AG04449 (cell line): ENCODE measurements at regions not wholly inside any gene's neighbourhood (a gene's known extent, or its start where the extent isn't known, plus 50 kb on each side); places are given as distances from the start of the nearest gene placed in this dataset.
"Not testable (repeated sequence)": the region's sequence is repeated elsewhere in the genome, so short reads cannot be mapped to it uniquely, and the experiment has no call there.

ENCODE experiments used
- CTCF ChIA-PET: fragments of 350-600 bp; formaldehyde crosslinking; extraction: SDS; loops from one replicate; lab custom pipeline; 2021; ENCODE audit warnings: antibody characterized with exemption; lab: Yijun Ruan, JAX
- POLR2A ChIA-PET: fragments of 400-600, 350-600 bp; formaldehyde crosslinking; extraction: SDS; loops from one replicate; lab custom pipeline; 2020; ENCODE audit warnings: antibody characterized with exemption, inconsistent platforms; lab: Yijun Ruan, JAX
- DNase-seq: peaks from one replicate; pipeline ENCODE4 v3.0.0-alpha.2; 2010; ENCODE audit warnings: low read depth, low spot score
- H3K4me3 ChIP-seq: 2 replicates; pipeline ENCODE4 v1.5.1; 2011; ENCODE audit warnings: low read depth, mild to moderate bottlenecking, control low read depth, low read length
- CTCF ChIP-seq: IDR thresholded peaks from one replicate; pipeline ENCODE4 v1.5.1; 2011; ENCODE audit warnings: mild to moderate bottlenecking, moderate library complexity, low read length, control low read depth, inconsistent platforms; ENCODE audit not compliant: insufficient read depth; ENCODE audit errors: missing control alignments

- ChIA-PET CTCF (interaction anchor here (1.0 to 5.7 kb wide), 5 partner anchors 8 to 242 kb away, joined by 3 to 32 read pairs (median 5); no protein-coding TSS in a partner anchor), POLR2A (interaction anchor here (1.0 to 1.5 kb wide), 6 partner anchors 9 to 65 kb away, joined by 3 to 5 read pairs (median 4); partner anchors contain the start of gene KLF7)
- no peak overlapping the region for H3K4me3 ChIP-seq
- DNase-seq: no peak
- TF ChIP-seq CTCF: no peak
Observed at GRCh38 chr2:207231106-207231865, 65.5 kb upstream of the KLF7 start.

- ChIA-PET CTCF (interaction anchor here (1.0 to 5.7 kb wide), 4 partner anchors 8 to 241 kb away, joined by 3 to 32 read pairs (median 4); no protein-coding TSS in a partner anchor), POLR2A (interaction anchor here (1.0 to 1.5 kb wide), 6 partner anchors 9 to 66 kb away, joined by 3 to 5 read pairs (median 4); partner anchors contain the start of gene KLF7)
- peak; percentile 86 for DNase-seq
- H3K4me3 ChIP-seq: no peak overlapping the region
- TF ChIP-seq CTCF: no peak
Observed at GRCh38 chr2:207231967-207232366, 66.2 kb upstream of the KLF7 start.

DNA sequence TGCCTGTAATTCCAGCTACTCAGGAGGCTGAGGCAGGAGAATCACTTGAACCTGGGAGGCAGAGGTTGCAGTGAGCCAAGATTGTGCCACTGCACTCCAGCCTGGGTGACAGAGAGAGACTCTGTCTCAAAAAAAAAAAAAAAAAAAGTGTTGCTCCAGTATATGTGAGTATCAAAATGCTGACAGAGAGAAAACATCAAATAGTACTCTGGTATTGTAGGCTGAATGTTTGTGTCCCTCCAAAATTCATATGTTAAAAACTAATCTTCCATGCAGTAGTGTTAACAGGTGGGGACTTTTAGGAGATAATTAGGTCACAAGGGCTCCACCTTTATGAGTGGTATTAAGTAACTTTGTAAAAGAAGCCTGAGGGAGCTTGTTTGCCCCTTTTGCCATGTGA is 67.4 kb upstream of the KLF7 start:
- CTCF ChIA-PET: interaction anchor here (1.4 to 5.7 kb wide), 2 partner anchors 12 to 13 kb away, joined by 4 to 32 read pairs; no protein-coding TSS in a partner anchor
- DNase-seq, H3K4me3 ChIP-seq: not testable (repeated sequence)
- POLR2A ChIA-PET: interaction anchor here (0.8 to 0.9 kb wide), 2 partner anchors 25 to 66 kb away, joined by 3 to 4 read pairs; no protein-coding TSS in a partner anchor

DNA sequence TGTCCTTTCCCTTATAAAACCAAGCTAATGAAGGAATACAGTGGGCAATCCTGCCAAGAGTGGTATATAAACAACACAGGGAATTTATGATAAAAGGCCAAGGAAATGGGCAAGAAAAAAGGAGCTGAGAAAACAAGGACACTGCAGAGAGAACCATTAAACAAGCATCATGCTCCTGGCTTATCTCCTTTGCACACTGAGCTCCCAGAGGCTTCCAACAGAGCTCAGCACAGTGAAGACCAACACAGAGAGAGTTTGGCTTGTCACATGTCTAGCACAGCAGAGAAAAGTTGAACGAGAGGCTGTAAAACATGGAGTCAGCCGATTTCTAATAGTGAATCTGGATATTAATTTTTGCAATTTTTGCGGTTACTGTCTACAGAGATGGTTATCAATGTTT is 68.0 kb upstream of the KLF7 start:
- no peak overlapping the region for H3K4me3 ChIP-seq
- POLR2A ChIA-PET: interaction anchor here (0.8 to 0.9 kb wide), 2 partner anchors 25 to 66 kb away, joined by 3 to 4 read pairs; no protein-coding TSS in a partner anchor
- CTCF ChIA-PET: interaction anchor here (1.4 to 5.7 kb wide), 2 partner anchors 12 to 13 kb away, joined by 4 to 32 read pairs; no protein-coding TSS in a partner anchor
- no peak for TF ChIP-seq CTCF
- DNase-seq: no peak

DNA sequence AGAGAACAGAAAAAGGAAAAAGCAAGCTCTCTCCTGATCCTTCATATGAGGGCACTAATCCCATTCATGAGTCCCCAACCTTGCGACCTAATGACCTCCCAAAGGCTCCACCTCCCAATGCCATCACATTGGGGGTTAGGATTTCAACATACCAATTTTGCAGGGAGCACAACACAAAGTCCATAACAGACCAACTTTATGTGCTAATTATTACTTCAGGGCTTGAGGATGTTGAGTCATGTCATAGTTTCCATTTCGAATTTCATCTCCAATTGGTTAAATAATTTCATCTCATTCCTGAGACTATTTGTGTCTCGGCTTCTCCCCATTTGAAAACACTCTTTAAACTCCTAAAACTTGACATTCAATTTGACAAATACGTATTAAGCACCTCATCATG is 69.9 kb upstream of the KLF7 start:
- ChIA-PET CTCF (interaction anchor here (1.4 to 1.6 kb wide), 2 partner anchors 16 to 18 kb away, joined by 4 read pairs; no protein-coding TSS in a partner anchor), POLR2A (no interaction called here)
- no peak for DNase-seq
- TF ChIP-seq CTCF: no peak
- no peak overlapping the region for H3K4me3 ChIP-seq

GRCh38 chr2:207236156-207236935 is 70.6 kb upstream of the KLF7 start:
- no peak for DNase-seq
- no peak for TF ChIP-seq CTCF
- ChIA-PET CTCF (interaction anchor here (1.4 to 1.6 kb wide), 2 partner anchors 17 kb away, joined by 4 read pairs; no protein-coding TSS in a partner anchor), POLR2A (interaction anchor here (4.2 kb wide), 1 partner anchor 71 kb away, joined by 47 read pairs; the partner anchor contains the start of gene KLF7)
- H3K4me3 ChIP-seq: no peak overlapping the region
